Activated CD8-positive, alpha-beta memory T cell treated with anti-CD3 and anti-CD28 coated beads, Interleukin-2, amount 10 ng/mL, durations not matched to agents 7 days and 5 days (primary cell): ENCODE measurements at regions not wholly inside any gene's neighbourhood (a gene's known extent, or its start where the extent isn't known, plus 50 kb on each side); places are given as distances from the start of the nearest gene placed in this dataset.
"Not testable (repeated sequence)": the region's sequence is repeated elsewhere in the genome, so short reads cannot be mapped to it uniquely, and the experiment has no call there.

Experiments used
- ATAC-seq: fragments of 150-1000 bp; cut with Tn5 transposase; one replicate; pipeline ENCODE4 v1.10.0; 2021; ENCODE audit warnings: moderate library complexity
- CTCF ChIA-PET: fragments of 350-600 bp; sonication (Branson Sonifier 250); formaldehyde crosslinking; loops from one replicate; lab custom pipeline; 2021; ENCODE audit warnings: antibody characterized with exemption; lab: Charles Lee
- DNase-seq: peaks from one replicate; pipeline ENCODE4 v3.0.0-alpha.2; 2020
- H3K27ac Mint-ChIP-seq: one replicate; pipeline ENCODE4 v1.8.0; 2021; ENCODE audit warnings: mild to moderate bottlenecking, mixed read lengths
- H3K27me3 Mint-ChIP-seq: one replicate; pipeline ENCODE4 v1.8.0; 2021; ENCODE audit warnings: mixed read lengths
- H3K36me3 Mint-ChIP-seq: one replicate; pipeline ENCODE4 v1.8.0; 2021; ENCODE audit warnings: mild to moderate bottlenecking, mixed read lengths
- H3K4me1 Mint-ChIP-seq: one replicate; pipeline ENCODE4 v1.8.0; 2021; ENCODE audit warnings: mixed read lengths
- H3K4me3 Mint-ChIP-seq: one replicate; pipeline ENCODE4 v1.8.0; 2021; ENCODE audit warnings: mild to moderate bottlenecking, moderate library complexity, mixed read lengths
- H3K9me3 Mint-ChIP-seq: one replicate; pipeline ENCODE4 v1.8.0; 2022; ENCODE audit warnings: low read depth, mixed read lengths

GRCh38 chr6:6873778-6874177, 234.0 kb upstream of the RREB1 start:
- Mint-ChIP-seq H3K9me3 (no peaks in the 10 kb centered on the region), H3K27me3 (peaks cover 29% of the 10 kb centered on the region), H3K4me3 (no peak overlapping the region), H3K36me3 (no peaks in the 10 kb centered on the region), H3K4me1 (peaks cover 5% of the 10 kb centered on the region), H3K27ac (no peak overlapping the region)
- ATAC-seq (no peak), DNase-seq (no peak)
- CTCF ChIA-PET, result no interaction called here

- ATAC-seq (no peak), DNase-seq (no peak)
- Mint-ChIP-seq H3K4me1 (peaks cover 8% of the 10 kb centered on the region), H3K27me3 (peaks cover 19% of the 10 kb centered on the region), H3K27ac (no peak overlapping the region), H3K36me3 (no peaks in the 10 kb centered on the region), H3K9me3 (no peaks in the 10 kb centered on the region), H3K4me3 (no peak overlapping the region)
- CTCF ChIA-PET, result interaction anchor here (0.7 kb wide), 1 partner anchor 1732 kb away, joined by 3 read pairs; no protein-coding TSS in a partner anchor
Measured at GRCh38 chr6:6875818-6876470, 231.8 kb upstream of the RREB1 start.

- CTCF ChIA-PET, H3K27ac Mint-ChIP-seq, H3K4me1 Mint-ChIP-seq, H3K9me3 Mint-ChIP-seq, DNase-seq, H3K36me3 Mint-ChIP-seq, ATAC-seq, H3K4me3 Mint-ChIP-seq: not testable (repeated sequence)
- peaks cover 21% of the 10 kb centered on the region for H3K27me3 Mint-ChIP-seq
Measured at GRCh38 chr6:6877792-6878191, 230.0 kb upstream of the RREB1 start.

DNA sequence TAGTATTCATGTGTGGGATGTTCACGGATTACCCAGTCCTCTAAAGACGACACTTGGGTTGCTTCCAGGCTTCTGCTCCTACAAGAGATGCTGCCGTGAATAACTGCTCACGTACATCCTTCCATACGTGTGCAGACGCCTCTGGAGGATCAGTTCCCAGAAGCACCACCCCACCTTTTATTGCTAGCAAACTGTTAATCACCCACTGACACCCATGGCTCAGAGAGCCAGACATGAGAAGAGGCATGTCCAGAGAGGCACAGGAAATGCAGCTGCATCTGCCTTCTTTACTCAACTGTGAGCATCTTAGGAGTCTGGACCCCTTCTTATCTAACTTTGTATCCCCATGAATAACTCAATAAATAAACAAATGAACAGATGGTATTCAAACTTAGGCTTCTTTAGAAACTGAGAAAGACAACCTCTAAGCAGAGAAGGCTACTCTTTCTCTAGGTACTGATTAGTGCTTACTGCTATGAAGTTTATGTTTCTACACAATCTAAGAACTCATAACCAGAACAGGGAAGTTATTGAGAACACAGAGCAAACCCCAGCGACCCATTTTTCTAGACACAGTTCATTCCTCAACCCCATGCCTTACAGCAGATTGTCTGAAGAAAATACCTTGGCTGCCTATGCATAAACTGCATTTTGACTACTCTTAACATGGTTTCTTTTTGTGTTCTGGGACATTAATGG, 228.7 kb upstream of the RREB1 start:
- Mint-ChIP-seq H3K4me3 (no peak overlapping the region), H3K27ac (no peak overlapping the region), H3K27me3 (peaks cover 21% of the 10 kb centered on the region), H3K9me3 (no peaks in the 10 kb centered on the region), H3K36me3 (no peaks in the 10 kb centered on the region), H3K4me1 (peaks cover 4% of the 10 kb centered on the region)
- ATAC-seq (no peak), DNase-seq (no peak)
- CTCF ChIA-PET, result no interaction called here

GRCh38 chr6:6879586-6879974, 228.2 kb upstream of the RREB1 start:
- not testable (repeated sequence) for H3K9me3 Mint-ChIP-seq

DNA sequence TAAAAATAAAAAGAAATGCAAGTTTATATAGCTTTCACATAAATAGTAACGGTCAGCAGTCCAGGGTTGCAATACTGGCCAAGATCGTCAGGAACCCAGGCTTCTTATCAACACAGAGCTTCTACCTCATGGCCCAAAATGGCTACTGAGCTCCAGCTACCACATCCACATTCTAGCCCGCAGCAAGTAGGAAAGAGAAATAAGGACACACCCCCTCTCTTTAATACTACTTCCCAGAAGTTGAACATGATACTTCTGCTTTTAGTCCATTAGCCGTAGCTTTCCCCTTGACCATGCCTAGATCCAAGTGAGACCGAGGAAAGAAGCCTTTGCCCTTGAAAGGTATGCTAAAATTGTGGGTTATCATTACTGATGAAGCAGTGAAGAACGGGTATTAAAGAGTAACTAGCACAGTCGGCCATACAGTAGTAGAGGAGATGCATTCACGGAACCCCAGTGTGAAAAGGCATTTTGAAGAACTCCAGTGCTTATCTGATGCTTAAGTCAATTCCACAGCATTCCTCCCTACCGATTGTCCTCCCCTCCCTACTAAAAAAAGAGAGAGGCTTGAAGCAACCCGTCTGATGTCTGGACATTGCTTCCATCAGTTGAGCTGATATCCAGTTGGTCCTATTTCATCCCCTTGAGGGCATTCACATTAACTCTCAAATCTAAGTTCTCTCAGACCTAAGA, 226.9 kb upstream of the RREB1 start:
- no peak for DNase-seq
- Mint-ChIP-seq H3K9me3 (no peaks in the 10 kb centered on the region), H3K4me3 (no peak overlapping the region), H3K27me3 (peaks cover 19% of the 10 kb centered on the region), H3K36me3 (no peaks in the 10 kb centered on the region), H3K4me1 (peaks cover 4% of the 10 kb centered on the region), H3K27ac (no peak overlapping the region)
- CTCF ChIA-PET, result interaction anchor here (1.3 kb wide), 1 partner anchor 184 kb away, joined by 4 read pairs; no protein-coding TSS in a partner anchor
- no peak for ATAC-seq

More at GRCh38 chr6:6879586-6879974, 228.2 kb upstream of the RREB1 start:
- H3K36me3 Mint-ChIP-seq, ATAC-seq, CTCF ChIA-PET, DNase-seq, H3K4me3 Mint-ChIP-seq, H3K27ac Mint-ChIP-seq, H3K4me1 Mint-ChIP-seq: not testable (repeated sequence)
- peaks cover 21% of the 10 kb centered on the region for H3K27me3 Mint-ChIP-seq

DNA sequence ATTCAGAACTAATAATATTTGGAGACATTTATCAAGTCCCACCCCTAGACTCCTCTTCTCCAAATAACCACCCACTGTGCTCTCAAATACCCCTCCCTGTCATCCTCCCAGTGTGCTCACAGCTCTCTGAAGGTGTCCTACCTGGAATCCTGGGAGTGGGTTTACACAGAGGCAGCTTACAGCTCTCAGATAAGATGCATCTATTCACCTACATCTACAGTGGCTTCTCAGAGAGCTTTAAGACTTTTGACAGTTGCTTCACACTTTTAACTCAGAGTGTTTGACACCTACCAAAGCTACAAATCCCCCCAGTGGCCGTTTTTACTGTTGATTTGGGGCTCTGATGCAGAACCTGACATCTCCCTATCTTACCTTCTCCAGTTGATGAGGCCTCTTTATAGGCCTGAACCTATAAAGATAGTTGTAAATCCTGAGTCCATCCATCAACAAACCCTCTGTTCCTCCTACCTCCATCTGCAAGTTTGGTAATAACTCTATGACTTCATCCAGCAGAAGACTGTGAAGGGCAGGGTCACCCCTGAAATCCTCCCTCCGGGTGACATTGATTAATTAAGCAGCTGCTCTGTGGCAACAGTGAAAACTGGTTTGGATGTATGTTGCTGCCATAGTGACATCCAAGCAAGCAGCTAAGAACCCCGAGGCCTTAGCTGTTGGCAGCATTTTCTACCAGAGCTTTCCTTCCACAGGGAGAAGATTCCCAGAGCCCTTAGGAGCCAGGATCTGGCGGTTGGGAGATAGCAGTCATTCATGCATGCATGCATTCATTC, 226.1 kb upstream of the RREB1 start:
- H3K4me1 Mint-ChIP-seq, result peaks cover 7% of the 10 kb centered on the region
- H3K27me3 Mint-ChIP-seq, result peaks cover 13% of the 10 kb centered on the region
- DNase-seq (no peak), ATAC-seq (no peak)
- no peak overlapping the region for H3K27ac Mint-ChIP-seq
- H3K4me3 Mint-ChIP-seq, result no peak overlapping the region
- CTCF ChIA-PET, result interaction anchor here (0.8 to 1.3 kb wide), 2 partner anchors 84 to 185 kb away, joined by 3 to 4 read pairs; no protein-coding TSS in a partner anchor
- no peaks in the 10 kb centered on the region for H3K36me3 Mint-ChIP-seq
- H3K9me3 Mint-ChIP-seq, result no peaks in the 10 kb centered on the region

DNA sequence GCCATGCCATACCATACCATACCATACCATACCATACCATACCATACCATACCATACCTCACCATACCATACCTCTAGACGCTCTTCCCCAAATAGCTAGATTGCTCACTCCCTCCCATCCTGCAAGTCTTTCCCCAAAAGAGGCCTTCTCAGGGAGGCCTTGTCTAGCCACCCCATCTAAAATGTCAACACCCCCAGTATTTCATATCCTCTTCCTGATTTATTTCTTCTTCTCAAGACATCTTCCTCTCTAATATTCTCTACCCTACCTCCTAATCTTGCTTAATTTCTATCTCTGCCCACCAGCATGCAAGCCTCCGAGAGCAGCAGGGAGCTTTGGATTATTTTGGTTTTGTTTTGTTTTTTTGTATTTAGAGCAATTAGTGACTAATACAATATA, 225.2 kb upstream of the RREB1 start:
- Mint-ChIP-seq H3K27ac (no peak overlapping the region), H3K4me3 (no peak overlapping the region), H3K36me3 (no peaks in the 10 kb centered on the region), H3K9me3 (no peaks in the 10 kb centered on the region), H3K27me3 (peaks cover 6% of the 10 kb centered on the region), H3K4me1 (peaks cover 7% of the 10 kb centered on the region)
- DNase-seq (no peak), ATAC-seq (no peak)
- CTCF ChIA-PET, result interaction anchor here (0.8 kb wide), 1 partner anchor 85 kb away, joined by 3 read pairs; no protein-coding TSS in a partner anchor

DNA sequence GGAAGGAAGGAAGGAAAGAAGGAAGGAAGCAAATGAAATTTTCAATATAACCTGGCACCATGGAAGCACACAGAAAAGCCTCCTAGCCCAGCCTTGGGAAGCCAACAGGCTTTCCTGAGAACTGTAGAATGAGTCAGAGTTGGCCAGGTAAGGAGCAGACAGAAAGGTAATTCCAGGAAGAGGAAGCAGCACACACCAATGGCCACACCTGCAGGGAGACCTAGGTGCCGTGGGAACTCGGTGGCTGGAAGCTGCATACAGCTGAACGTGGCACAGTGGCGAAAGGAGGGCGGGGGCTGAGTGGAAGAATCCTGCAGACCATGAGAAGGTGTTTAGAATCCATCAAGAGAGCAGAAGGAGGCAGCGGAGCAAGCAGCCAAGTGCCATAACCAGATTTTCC, 224.8 kb upstream of the RREB1 start:
- H3K4me3 Mint-ChIP-seq, result no peak overlapping the region
- ATAC-seq (no peak), DNase-seq (no peak)
- H3K9me3 Mint-ChIP-seq, result no peaks in the 10 kb centered on the region
- peaks cover 2% of the 10 kb centered on the region for H3K27me3 Mint-ChIP-seq
- no peaks in the 10 kb centered on the region for H3K36me3 Mint-ChIP-seq
- no peak overlapping the region for H3K27ac Mint-ChIP-seq
- CTCF ChIA-PET, result no interaction called here
- peaks cover 7% of the 10 kb centered on the region for H3K4me1 Mint-ChIP-seq

- DNase-seq (no peak), ATAC-seq (no peak)
- peaks cover 7% of the 10 kb centered on the region for H3K4me1 Mint-ChIP-seq
- CTCF ChIA-PET, result no interaction called here
- H3K4me3 Mint-ChIP-seq, result no peak overlapping the region
- H3K27me3 Mint-ChIP-seq, result peaks cover 2% of the 10 kb centered on the region
- H3K9me3 Mint-ChIP-seq, result no peaks in the 10 kb centered on the region
- H3K27ac Mint-ChIP-seq, result no peak overlapping the region
- H3K36me3 Mint-ChIP-seq, result no peaks in the 10 kb centered on the region
Measured at GRCh38 chr6:6884193-6884627, 223.6 kb upstream of the RREB1 start.

- Mint-ChIP-seq H3K4me3 (no peak overlapping the region), H3K27me3 (peaks cover 2% of the 10 kb centered on the region), H3K36me3 (no peaks in the 10 kb centered on the region), H3K9me3 (no peaks in the 10 kb centered on the region), H3K4me1 (peaks cover 3% of the 10 kb centered on the region), H3K27ac (no peak overlapping the region)
- ATAC-seq (no peak), DNase-seq (no peak)
- CTCF ChIA-PET, result no interaction called here
Measured at GRCh38 chr6:6884916-6885315, 222.8 kb upstream of the RREB1 start.

DNA sequence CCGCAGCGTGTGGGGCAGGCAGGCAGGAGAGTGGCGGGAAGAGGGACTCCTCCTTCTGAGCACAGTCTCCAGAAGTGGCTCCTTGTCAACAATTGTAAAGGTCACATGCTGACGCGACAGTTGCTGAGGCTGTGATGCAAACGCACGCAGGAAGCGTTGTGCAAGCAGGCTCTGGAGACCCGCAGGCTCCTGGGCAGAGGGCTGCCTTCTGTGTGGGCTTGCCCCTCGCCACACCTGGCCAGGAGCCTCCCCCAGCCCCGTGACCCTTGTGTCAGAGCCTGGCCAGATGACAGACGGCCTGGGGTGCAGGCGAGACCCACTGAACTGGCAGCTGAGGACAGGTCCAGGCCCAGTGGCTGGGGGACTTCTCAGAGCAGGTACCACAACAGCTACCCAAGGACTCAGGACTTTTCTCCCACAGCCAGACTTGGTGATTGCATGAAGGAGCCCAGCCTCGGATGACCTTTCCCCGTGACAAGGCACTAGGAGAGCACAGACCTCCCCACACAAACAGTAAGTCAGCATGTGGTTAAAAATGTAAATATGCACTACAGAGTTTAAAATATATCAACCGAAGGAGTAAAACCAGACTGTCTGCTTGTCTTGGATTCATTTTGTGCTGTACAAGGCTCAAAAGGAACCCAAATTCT, 222.1 kb upstream of the RREB1 start:
- no peak for DNase-seq
- CTCF ChIA-PET, result no interaction called here
- ATAC-seq, result no peak
- no peaks in the 10 kb centered on the region for H3K9me3 Mint-ChIP-seq
- H3K27ac Mint-ChIP-seq, result no peak overlapping the region
- H3K27me3 Mint-ChIP-seq, result peaks cover 2% of the 10 kb centered on the region
- H3K4me3 Mint-ChIP-seq, result no peak overlapping the region
- H3K36me3 Mint-ChIP-seq, result no peaks in the 10 kb centered on the region
- H3K4me1 Mint-ChIP-seq, result peaks cover 3% of the 10 kb centered on the region
